GM18520 (cell line): ENCODE measurements at regions not wholly inside any gene's neighbourhood (a gene's known extent, or its start where the extent isn't known, plus 50 kb on each side); places are given as distances from the start of the nearest gene placed in this dataset.

Source experiments
- ATAC-seq: cut with Tn5 transposase; IDR thresholded peaks from one replicate; pipeline ENCODE4 v1.9.1; 2021; ENCODE audit not compliant: unreplicated experiment

DNA sequence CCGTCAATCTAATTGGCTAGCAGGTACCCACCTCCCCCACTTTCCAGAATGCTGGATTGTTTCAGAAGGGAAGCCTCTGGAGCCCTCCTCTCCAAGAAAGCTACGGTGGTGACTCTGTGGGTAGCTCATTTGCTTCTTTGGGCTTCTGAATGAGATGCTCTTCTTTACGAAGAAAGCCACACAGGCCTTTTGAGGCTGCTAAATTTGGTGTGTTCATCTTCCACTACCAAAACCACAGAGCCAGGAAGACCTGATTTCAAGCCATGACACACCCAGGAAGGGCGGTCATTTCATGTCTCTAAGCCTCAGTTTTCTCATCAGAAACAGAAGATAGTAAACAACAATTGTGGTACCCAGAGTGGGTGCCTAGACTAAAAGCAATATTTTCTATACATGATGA is 901.2 kb downstream of the KCNMA1 start:
- no peak for ATAC-seq

- no peak for ATAC-seq
Observed at GRCh38 chr10:76735866-76736265, 901.7 kb downstream of the KCNMA1 start.

- no peak for ATAC-seq
Observed at GRCh38 chr10:76733441-76733936, 904.1 kb downstream of the KCNMA1 start.

- no peak for ATAC-seq
Observed at GRCh38 chr10:76732306-76732705, 905.3 kb downstream of the KCNMA1 start.

DNA sequence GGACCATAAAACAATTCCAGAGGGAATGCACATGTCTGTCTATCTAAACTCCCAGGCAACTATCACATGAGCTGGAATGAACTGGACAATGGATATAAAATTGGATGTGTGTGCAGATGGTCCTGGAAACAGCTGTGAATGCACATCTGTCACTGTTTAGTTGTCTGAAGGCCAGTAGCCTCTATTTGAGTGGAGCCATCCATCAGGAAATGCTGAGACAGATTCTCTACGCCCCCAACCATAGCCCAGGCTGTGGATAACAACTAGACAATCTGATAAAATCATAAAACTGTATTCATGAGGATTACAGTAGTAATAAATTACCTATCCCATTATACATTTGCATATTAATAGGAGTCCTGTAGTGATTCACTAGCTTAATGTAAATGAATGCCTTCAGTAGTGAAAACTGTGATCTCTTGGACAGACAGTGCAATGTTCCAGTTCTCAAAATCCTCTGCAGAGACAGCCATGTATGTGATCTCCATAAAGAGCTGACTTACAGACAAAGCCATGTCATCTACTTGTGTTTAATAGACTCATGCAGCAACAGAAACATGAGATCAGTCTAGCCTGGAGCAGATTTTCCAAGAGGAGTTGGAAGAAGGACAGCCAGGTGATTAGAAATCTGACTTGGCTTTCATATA is 907.6 kb downstream of the KCNMA1 start:
- no peak for ATAC-seq

DNA sequence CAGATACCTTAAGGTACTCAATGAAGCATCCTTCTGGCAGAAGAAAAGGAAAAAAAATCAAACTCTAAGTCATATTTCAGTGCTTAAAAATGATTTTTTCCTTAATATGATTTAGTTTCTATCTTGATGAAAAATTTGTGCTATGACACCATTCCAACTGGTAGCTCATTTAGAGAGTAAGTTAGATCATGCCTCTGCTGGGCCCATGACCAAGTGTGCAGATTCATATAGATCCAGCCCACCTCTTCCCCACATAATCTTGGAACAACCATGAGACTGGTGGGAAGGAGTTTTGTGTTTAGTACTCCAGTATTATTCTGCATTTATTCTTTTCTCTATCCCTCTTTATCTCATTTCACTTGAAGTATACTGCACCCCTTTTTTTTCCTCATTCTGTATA is 908.3 kb downstream of the KCNMA1 start:
- no peak for ATAC-seq

DNA sequence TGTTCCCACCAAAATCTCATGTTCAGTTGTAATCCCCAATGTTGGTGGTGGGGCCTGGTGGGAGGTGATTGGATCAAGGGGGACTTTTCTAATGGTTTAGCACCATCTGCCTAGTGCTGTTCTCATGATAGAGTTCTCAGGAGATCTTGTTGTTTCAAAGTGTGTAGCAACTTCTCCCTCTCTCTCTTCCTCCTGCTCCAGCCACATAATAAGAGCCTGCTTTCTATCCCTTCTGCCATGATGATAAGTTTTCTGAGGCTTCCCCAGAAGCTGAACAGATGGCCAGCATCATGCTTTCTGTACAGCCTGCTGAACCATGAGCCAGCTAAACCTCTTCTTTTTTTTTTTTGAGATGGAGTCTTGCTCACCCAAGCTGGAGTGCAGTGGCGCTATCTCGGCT is 910.6 kb downstream of the KCNMA1 start:
- ATAC-seq: no peak

DNA sequence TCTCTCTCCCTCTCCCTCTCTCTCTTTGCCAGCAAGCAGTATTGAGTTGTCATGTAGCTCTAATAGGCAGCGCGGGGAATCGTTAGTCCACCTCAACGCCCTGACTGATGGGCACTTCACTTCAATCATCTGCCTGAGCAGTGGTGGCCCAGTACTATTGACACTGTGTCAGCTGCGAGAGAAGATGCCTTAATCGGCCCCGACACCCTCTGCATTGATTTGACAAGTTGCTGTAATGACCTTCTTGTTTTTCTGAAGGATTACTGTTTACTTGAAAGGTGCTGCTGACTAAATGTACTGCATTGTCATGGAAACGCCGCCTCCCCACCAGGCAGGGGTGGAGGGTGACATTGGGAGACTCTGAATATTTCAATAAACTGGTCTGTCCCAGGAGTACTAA is 913.8 kb downstream of the KCNMA1 start:
- ATAC-seq: no peak

DNA sequence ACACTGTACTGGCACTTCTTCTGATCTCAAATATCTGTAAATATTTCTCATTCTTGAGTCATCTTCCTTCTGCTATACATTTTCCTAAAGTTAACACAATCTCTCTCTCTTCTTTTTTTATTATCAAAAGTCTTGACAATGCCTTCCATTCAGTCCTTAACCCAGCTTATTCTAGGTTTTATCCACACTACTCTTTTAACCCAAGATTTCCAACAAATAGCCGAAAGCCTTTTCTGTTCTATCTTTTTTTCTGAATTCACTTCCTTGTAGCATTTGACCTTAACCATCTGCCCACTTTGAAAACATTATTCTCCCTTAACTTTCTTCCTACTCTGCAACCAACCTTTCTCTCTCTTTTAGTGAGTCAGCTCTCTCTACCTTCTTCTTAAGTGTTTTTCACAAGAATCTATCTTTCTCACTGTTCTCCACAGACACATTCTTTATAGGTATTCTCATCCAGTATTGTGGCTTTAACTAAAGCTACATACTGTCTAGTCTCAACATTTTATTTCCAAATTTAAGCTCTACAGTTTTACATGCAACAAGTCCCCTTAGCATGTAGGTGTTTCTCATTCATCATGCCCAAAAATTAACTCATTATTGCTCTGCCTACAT is 915.6 kb downstream of the KCNMA1 start:
- ATAC-seq: no peak

DNA sequence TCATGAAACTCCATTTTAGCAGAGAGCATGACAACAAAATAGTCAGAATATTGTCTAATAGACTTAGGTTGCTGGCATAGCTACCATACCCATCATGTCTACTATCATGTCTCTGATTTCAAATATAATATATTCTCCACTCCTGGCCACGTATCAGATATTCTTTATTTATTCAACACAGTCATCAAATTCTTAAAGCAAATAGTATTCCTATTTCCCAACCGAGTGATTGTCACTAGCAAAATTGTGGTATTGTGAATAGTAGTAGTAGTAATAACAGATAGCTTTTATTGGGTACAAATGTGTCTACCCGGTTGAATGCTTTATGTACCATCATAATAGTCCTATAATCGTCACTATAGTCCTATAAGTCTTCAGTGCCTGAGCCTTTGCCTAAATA is 918.6 kb downstream of the KCNMA1 start:
- ATAC-seq: no peak

- ATAC-seq: no peak
Observed at GRCh38 chr10:76717141-76717540, 920.5 kb downstream of the KCNMA1 start.

DNA sequence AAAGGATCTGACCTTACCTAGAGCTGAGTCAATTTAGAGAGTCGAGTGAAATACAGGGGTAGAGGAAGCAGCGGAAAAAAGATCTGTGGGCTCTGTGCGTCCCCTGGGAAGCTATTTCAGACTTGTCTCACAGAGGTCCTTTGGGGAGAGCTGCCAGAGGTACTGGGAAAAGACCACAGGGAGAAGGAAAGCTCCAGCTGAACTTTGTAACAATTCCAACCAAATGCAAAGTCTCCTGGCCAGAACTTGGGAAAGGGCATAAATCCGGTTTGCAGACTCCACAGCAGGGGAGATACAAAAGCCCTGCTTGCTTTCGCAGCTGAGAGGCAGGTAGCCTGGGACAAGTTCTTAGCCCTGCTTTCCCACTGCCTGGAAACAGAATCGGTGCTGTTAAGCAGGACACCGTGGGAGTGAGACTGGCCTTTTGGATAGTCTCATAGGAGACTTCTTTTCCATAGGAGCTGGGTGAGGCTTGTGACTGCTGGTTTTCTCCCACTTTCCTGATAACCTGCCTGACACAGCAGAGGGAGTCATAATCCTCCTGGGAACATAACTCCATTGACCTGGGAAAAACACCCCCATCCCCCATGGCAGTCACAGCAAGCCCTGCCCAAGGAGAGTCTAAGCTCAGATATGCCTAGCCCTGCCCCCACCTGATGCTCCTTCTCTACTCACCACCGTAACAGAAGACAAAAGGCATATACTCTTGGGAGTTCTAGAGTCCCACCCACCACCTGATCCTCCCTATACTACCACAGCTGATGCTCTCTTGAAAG is 926.2 kb downstream of the KCNMA1 start:
- no peak for ATAC-seq

GRCh38 chr10:76700241-76700640 is 937.4 kb downstream of the KCNMA1 start:
- ATAC-seq: no peak

- ATAC-seq: no peak
Observed at GRCh38 chr10:76697923-76698322, 939.7 kb downstream of the KCNMA1 start.

DNA sequence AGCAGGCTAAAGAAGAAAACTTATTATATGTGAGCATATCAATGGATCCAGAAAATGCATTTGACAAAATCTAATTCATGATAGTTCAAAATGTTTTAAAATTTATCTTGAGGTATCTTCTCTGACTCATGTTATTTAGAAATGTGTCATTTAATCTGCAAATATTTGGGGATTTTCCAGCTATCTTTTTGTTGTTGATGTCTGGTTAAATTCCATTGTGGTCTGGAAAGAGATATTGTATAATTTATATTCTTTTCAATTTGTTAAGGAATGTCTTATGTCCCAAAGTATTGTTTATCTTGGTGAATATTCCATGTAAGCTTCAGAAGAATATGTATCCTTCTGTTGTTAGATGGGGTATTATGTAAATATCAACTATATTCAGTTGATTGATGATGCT is 942.5 kb downstream of the KCNMA1 start:
- no peak for ATAC-seq

DNA sequence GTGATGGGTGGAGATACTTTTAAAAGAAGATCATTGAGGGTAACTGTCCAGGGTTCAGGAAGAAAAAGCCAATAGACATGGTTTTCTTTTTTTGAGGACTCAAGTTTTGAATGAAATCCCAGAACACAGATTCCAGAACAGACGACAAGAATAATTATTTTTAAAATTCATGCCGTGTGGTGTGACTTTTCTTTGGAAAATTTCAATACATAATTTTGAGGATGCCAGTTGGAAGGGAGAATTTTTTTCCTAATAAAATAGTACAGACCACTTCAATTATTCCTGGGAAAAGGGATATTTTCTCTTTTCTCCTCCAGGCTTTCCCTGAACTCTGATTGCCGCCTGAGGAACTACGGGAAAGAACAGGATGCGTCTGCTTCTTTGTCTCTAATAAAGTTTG is 951.4 kb downstream of the KCNMA1 start:
- no peak for ATAC-seq

- ATAC-seq: no peak
Observed at GRCh38 chr10:76684968-76685367, 952.6 kb downstream of the KCNMA1 start.

DNA sequence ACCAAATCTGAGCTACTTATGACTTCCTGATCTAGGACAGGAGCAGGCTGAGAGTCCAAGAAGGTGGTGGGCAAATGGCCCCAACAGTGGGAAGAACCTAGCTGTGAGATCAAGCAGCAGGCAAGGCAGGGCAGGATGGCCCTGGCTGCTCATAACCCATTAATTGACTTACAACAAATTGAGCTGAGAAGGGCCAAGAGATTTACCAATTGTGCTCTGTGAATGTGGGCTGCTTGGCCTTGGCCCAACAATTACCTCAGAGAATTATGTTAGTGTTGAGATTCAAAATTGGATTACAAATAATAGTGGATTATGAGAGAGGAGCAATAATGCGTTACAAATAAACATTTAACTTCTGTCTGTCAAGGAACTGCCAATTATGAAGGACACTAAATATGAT is 956.5 kb downstream of the KCNMA1 start:
- no peak for ATAC-seq

DNA sequence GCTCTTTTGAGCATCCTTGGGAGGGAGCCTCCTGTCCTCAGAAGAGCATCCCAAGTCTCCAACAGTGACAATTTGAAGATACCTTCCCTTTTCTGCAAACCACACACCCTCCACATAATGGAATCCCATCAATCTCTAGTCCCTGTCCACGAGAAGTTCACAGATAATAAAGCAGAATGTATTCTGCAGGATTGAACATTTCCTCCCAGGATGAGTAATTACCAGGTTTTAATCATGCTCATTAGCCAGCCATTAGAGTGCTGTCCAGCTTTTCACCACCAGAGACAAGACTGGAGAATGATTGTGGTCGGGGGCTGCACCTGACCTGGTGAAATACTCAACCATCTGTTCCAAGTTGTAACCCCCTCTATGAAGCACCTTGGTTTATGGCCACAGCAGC is 958.6 kb downstream of the KCNMA1 start:
- ATAC-seq: no peak

DNA sequence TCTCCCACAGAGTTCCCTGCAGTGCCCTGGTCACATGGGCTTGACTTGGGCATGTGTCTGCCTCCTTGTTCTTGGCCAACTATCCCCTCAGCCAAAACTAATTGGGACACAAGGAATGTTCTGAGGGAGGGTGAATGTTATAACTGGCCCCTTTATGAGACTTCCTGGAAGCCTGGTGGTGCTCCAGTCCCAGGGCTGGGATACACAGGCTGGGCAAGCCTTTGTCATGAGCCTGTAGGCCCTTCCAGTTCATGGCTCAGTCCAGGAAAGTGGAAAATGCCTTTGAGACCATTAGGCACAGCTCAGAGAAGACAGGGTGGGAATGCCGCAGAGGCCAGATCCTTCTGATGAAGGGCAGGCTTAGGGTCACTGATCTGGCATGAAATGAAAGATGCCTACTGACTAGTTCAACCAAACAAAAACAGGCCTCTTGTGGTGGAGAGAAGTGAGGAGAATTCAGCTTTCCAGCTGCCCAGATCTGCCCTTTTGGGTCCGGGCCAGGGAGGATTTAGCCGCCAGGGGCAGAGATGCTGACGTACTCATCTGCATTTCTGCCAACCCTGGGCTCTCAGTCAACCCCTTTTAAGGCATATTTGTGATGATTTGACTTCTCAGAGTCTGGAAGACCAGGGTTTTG is 961.5 kb downstream of the KCNMA1 start:
- ATAC-seq: no peak

- no peak for ATAC-seq
Observed at GRCh38 chr10:76675561-76675950, 962.1 kb downstream of the KCNMA1 start.
